Pulmonary artery endothelial cell (primary cell): ENCODE measurements at regions not wholly inside any gene's neighbourhood (a gene's known extent, or its start where the extent isn't known, plus 50 kb on each side); places are given as distances from the start of the nearest gene placed in this dataset.
"Not testable (repeated sequence)": the region's sequence is repeated elsewhere in the genome, so short reads cannot be mapped to it uniquely, and the experiment has no call there.

Experiments used
- DNase-seq: peaks from one replicate; pipeline ENCODE4 v3.0.0-alpha.2; 2011; ENCODE audit warnings: low read depth, low spot score

- no peak for DNase-seq
Measured at GRCh38 chr6:163892824-163893561, 478.5 kb downstream of the QKI start.

- no peak for DNase-seq
Measured at GRCh38 chr6:163889904-163890514, 475.5 kb downstream of the QKI start.

- no peak for DNase-seq
Measured at GRCh38 chr6:163888030-163888819, 473.7 kb downstream of the QKI start.

- DNase-seq = no peak
Measured at GRCh38 chr6:163886428-163886827, 471.9 kb downstream of the QKI start.

GRCh38 chr6:163883984-163884383 is 469.5 kb downstream of the QKI start:
- DNase-seq = no peak

- DNase-seq = no peak
Measured at GRCh38 chr6:163878698-163879097, 464.2 kb downstream of the QKI start.

GRCh38 chr6:163877877-163878639 is 463.5 kb downstream of the QKI start:
- no peak for DNase-seq

- DNase-seq = no peak
Measured at GRCh38 chr6:163876391-163876790, 461.9 kb downstream of the QKI start.

GRCh38 chr6:163874784-163875183 is 460.3 kb downstream of the QKI start:
- no peak for DNase-seq

GRCh38 chr6:163872335-163872734 is 457.8 kb downstream of the QKI start:
- no peak for DNase-seq

- no peak for DNase-seq
Measured at GRCh38 chr6:163871616-163872015, 457.1 kb downstream of the QKI start.

GRCh38 chr6:163867518-163868292 is 453.2 kb downstream of the QKI start:
- DNase-seq = no peak

GRCh38 chr6:163866192-163866591 is 451.7 kb downstream of the QKI start:
- no peak for DNase-seq

GRCh38 chr6:163863565-163863964 is 449.0 kb downstream of the QKI start:
- DNase-seq = no peak

- no peak for DNase-seq
Measured at GRCh38 chr6:163862701-163863100, 448.2 kb downstream of the QKI start.

- DNase-seq = no peak
Measured at GRCh38 chr6:163861627-163862026, 447.1 kb downstream of the QKI start.

- DNase-seq = no peak
Measured at GRCh38 chr6:163860287-163861081, 446.0 kb downstream of the QKI start.

GRCh38 chr6:163858870-163859269 is 444.4 kb downstream of the QKI start:
- DNase-seq = not testable (repeated sequence)

GRCh38 chr6:163857421-163857820 is 442.9 kb downstream of the QKI start:
- DNase-seq = no peak

- no peak for DNase-seq
Measured at GRCh38 chr6:163850874-163851273, 436.4 kb downstream of the QKI start.
